Lower lobe of right lung (tissue), 2 donors: ENCODE measurements at regions not wholly inside any gene's neighbourhood (a gene's known extent, or its start where the extent isn't known, plus 50 kb on each side); places are given as distances from the start of the nearest gene placed in this dataset.

Source experiments
- ATAC-seq, 2 donors: fragments of 200-7000 bp; cut with Tn5 transposase; one replicate each; pipeline ENCODE4 v1.9.1; 2020 to 2022; ENCODE audit warnings: mild to moderate bottlenecking in 2 of 2, moderate library complexity in 2 of 2
- DNase-seq: peaks from one replicate; pipeline ENCODE4 v3.0.0-alpha.2; 2020
- H3K27ac ChIP-seq: fragments of 200-600 bp; one replicate; pipeline ENCODE4 v1.8.0; 2022
- H3K27me3 ChIP-seq: fragments of 200-600 bp; one replicate; pipeline ENCODE4 v1.8.0; 2022; ENCODE audit warnings: low read depth
- H3K36me3 ChIP-seq: fragments of 200-600 bp; one replicate; pipeline ENCODE4 v1.8.0; 2022; ENCODE audit warnings: mild to moderate bottlenecking
- H3K4me1 ChIP-seq: fragments of 200-600 bp; one replicate; pipeline ENCODE4 v1.8.0; 2022
- H3K4me3 ChIP-seq: fragments of 200-600 bp; one replicate; pipeline ENCODE4 v1.8.0; 2022; ENCODE audit warnings: mild to moderate bottlenecking
- H3K9me3 ChIP-seq: fragments of 200-600 bp; one replicate; pipeline ENCODE4 v1.8.0; 2022
- intact Hi-C: fragments of 100-400 bp; cut with DNase I; formaldehyde crosslinking; loops from one replicate; pipeline ENCODE4 v1.11.0; 2022
- TF ChIP-seq, protein P1 (sequence below): fragments of 200-600 bp; IDR thresholded peaks from one replicate; pipeline ENCODE4 v1.8.0; 2022; ENCODE audit warnings: antibody characterized with exemption, mild to moderate bottlenecking
- donor health status: DM: no; HTN: yes; CAD: no; lungs with severe emphysema.

DNA sequence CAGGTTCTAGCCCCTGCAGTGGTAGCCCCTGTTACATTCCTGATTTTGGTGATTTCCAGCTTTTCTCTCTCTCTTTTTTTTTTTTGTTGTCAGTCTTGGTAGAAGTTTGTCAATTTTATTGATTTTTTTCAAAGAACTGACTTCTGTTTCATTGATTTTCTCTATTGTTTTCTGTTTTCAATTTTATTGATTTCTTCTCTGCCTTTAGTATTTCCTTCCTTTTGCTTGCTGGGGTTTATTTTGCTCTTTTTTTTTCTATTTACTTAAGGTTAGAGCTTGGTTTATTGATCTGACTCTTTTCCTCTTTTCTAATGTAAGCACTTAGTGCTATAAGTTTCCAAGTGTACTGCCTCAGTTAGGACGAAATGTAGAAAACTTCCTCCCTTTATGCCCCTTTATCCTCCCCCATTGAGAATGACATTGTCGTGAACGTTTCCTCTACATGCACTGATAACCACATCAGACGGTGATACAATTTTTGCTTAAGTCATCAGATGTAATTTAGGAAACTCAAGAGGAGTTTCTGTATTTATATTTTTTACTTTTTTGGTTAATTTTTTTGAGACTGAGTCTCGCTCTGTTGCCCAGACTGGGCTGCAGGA lies 81.1 kb upstream of the HS6ST1 start:
- no peaks in the 10 kb centered on the region for H3K4me1 ChIP-seq
- DNase-seq: no peak
- H3K36me3 ChIP-seq: no peaks in the 10 kb centered on the region
- intact Hi-C loops: no loop called here
- no peak overlapping the region for H3K27ac ChIP-seq
- TF ChIP-seq, protein P1, sequence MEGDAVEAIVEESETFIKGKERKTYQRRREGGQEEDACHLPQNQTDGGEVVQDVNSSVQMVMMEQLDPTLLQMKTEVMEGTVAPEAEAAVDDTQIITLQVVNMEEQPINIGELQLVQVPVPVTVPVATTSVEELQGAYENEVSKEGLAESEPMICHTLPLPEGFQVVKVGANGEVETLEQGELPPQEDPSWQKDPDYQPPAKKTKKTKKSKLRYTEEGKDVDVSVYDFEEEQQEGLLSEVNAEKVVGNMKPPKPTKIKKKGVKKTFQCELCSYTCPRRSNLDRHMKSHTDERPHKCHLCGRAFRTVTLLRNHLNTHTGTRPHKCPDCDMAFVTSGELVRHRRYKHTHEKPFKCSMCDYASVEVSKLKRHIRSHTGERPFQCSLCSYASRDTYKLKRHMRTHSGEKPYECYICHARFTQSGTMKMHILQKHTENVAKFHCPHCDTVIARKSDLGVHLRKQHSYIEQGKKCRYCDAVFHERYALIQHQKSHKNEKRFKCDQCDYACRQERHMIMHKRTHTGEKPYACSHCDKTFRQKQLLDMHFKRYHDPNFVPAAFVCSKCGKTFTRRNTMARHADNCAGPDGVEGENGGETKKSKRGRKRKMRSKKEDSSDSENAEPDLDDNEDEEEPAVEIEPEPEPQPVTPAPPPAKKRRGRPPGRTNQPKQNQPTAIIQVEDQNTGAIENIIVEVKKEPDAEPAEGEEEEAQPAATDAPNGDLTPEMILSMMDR: no peak
- no peak for ATAC-seq
- H3K27me3 ChIP-seq: no peaks in the 10 kb centered on the region
- no peak overlapping the region for H3K4me3 ChIP-seq
- H3K9me3 ChIP-seq: no peaks in the 10 kb centered on the region

DNA sequence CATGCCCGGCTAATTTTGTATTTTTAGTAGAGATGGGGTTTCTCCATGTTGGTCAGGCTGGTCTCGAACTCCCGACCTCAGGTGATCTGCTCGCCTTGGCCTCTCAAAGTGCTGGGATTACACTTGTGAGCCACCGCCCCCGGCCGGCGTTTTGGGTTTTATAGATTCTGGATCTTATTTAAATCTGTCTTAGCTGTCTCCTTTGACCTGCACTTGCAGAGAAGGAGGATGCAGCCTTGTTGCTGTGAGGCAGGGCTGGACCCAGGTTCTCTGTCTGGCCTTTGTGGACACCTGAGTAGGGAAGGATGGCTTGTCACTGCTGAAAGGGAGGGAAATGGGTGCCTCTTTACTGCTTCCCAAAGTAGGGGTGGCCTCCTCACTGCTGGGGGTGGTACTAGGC lies 83.0 kb upstream of the HS6ST1 start:
- no peaks in the 10 kb centered on the region for H3K4me1 ChIP-seq
- TF ChIP-seq, protein P1: no peak
- no peak for DNase-seq

DNA sequence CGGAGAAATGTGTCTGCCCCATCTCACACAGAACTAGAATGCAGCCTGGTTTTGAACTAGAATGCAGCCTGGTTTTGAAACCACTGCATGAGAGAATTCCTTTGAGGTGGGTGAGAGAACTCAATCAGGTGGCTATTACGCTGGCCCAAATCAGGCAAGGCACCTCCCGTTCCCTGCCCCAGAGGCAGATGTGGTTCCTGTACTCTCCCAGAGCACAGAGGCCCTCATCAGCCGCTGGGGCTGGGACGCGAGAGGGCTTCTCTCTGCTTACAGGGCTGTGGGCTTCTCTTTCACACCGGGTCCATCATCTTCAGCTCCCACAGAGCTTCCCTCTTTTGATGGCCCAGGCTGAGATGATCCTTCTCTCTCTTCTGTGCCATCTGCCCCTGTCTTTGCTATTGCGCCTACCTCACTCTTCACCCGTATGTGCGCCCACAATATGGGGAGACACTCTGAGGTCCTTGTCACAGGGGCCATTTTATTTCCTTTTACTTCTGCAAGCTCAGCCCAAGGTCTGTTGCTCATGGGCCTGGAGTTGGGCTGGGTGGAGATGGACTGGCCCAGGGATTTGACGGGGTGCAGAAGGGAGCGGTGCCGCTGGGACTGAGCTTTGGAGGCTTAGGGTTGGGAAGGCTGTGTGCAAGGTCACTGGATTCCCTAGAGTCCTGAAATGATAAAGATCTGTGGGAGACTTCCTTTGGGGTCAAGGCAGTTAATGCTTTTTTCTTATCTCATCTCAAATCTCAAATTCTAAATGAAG lies 84.4 kb upstream of the HS6ST1 start:
- TF ChIP-seq, protein P1: no peak
- DNase-seq (no peak), ATAC-seq (no peak)
- H3K4me3 ChIP-seq: no peak overlapping the region
- no peaks in the 10 kb centered on the region for H3K27me3 ChIP-seq
- no peaks in the 10 kb centered on the region for H3K36me3 ChIP-seq
- no peaks in the 10 kb centered on the region for H3K9me3 ChIP-seq
- no peaks in the 10 kb centered on the region for H3K4me1 ChIP-seq
- no peak overlapping the region for H3K27ac ChIP-seq
- intact Hi-C loops: no loop called here

More for the DNA sequence above, 83.0 kb upstream of the HS6ST1 start:
- H3K9me3 ChIP-seq: no peaks in the 10 kb centered on the region
- intact Hi-C loops: no loop called here
- no peaks in the 10 kb centered on the region for H3K36me3 ChIP-seq
- no peaks in the 10 kb centered on the region for H3K27me3 ChIP-seq
- H3K27ac ChIP-seq: no peak overlapping the region
- H3K4me3 ChIP-seq: no peak overlapping the region
- ATAC-seq: no peak

DNA sequence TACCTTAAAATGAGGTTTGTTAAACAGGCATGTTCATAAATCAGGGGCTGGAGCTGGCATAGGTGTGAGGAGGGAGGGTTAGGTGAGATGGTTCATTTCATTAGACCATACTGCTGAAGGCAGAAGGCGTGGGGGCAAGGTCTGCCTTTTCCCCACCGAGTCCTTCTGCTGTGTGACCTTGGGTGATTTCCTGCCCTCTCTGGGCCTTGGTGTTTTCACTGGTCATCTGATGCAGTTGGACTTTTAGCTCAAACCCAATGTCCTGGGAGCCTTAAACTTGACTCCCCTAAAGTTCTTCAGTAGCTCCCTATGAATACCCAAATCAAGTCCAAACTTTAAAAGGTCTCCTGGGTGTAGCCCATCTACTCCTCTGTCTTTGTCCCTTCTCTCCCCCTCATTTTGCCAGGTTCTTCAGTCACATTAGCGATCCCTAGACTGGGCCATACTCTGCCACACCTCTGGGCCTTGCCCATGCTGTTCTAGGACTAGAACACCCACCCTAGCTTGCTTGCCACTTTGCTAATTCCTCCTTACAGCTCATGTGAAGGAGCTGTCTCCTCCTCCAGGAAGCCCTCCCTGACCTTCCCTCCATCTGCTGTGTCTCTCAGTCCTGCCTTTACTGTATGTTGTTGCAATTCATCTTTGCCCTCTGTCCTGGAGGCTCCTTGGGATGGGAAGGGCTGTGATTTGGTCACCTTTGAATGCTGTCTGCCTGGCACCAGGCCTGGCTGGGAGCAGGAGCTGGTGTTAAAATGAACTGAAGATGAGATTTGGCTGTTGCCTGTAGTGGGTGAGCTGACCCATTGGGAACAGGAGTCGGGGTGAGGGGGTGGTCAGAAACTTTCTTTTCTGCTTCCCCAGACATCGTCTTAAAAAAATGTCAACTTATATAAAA lies 85.4 kb upstream of the HS6ST1 start:
- Histone ChIP-seq H3K36me3 (no peaks in the 10 kb centered on the region), H3K27me3 (no peaks in the 10 kb centered on the region), H3K4me3 (no peak overlapping the region), H3K9me3 (no peaks in the 10 kb centered on the region), H3K27ac (no peak overlapping the region), H3K4me1 (no peaks in the 10 kb centered on the region)
- ATAC-seq (no peak), DNase-seq (no peak)
- intact Hi-C loops: no loop called here
- TF ChIP-seq, protein P1: no peak

DNA sequence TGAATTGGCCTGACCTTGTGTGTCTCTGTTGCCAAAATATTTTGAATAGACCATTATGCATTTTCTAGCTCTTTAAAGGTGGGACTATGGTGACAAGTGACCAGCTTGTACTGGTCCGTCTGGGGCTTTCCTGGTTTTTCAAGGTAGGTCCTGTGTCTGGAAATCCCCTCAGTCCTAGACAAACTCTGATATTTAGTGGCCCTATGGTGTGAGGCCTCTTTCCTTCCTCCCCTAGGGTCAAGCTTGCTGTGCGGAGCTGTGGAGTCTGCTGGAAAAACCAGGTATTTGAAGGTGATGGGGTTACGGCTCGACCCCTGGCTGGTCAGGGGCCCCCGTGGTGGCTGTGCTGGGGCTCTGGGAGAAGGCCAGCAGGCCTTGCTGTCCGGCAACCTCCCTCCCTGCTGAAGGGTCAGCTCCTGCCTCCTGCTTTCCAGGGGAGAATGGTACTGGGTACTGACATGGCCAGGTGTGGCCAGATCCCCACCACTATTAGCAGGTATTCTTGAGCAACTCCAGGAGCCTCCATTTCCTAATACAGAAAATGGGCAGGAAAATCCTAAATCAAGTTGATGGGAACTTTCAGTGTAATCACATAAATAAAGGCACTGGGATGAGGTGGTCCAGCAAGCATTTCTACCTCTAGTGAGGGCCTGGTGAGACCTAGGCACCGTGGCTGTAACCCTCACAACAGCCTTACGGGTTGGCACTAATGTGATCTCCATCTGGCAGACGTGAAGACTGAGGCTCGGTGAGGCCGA lies 86.2 kb upstream of the HS6ST1 start:
- H3K4me3 ChIP-seq: no peak overlapping the region
- no peak for ATAC-seq
- no peaks in the 10 kb centered on the region for H3K9me3 ChIP-seq
- TF ChIP-seq, protein P1: no peak
- intact Hi-C loops: no loop called here
- H3K27ac ChIP-seq: no peak overlapping the region
- H3K4me1 ChIP-seq: no peaks in the 10 kb centered on the region
- no peaks in the 10 kb centered on the region for H3K36me3 ChIP-seq
- DNase-seq: no peak
- H3K27me3 ChIP-seq: no peaks in the 10 kb centered on the region
